ENCODE measurements at regions not wholly inside any gene's neighbourhood (a gene's known extent, or its start where the extent isn't known, plus 50 kb on each side); places are given as distances from the start of the nearest gene placed in this dataset.
"Not testable (repeated sequence)": the region's sequence is repeated elsewhere in the genome, so short reads cannot be mapped to it uniquely, and the experiment has no call there.

DNA sequence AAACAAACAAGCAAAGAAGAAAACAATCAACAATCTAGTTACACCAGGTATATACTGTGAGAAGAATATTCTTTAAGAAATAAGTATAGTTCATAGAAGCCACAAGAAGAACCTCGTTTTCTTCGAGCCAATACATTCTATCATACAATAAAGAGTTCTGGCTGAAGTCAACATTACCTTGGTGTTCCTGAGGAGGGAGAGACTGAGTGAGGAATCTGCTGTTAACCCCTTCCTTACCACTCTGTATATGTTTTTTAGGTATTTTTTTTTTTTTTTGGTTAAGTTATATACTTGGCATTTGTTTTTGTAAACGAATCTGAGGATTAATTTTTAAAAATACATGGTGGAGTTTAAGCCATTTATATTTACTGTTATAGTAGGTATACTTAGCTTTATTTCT is 412.5 kb downstream of the NUP35 start:
- Mint-ChIP-seq H3K9me3 (no peaks in the 10 kb centered on the region), H3K27me3 (ENCODE audit: low read depth) (no peaks in the 10 kb centered on the region), H3K4me3 (no peak overlapping the region), H3K36me3 (ENCODE audit: low read depth) (no peaks in the 10 kb centered on the region), H3K27ac (ENCODE audit: unreplicated experiment) (no peak overlapping the region), H3K4me1 (no peaks in the 10 kb centered on the region)
- TF ChIP-seq, protein P1, sequence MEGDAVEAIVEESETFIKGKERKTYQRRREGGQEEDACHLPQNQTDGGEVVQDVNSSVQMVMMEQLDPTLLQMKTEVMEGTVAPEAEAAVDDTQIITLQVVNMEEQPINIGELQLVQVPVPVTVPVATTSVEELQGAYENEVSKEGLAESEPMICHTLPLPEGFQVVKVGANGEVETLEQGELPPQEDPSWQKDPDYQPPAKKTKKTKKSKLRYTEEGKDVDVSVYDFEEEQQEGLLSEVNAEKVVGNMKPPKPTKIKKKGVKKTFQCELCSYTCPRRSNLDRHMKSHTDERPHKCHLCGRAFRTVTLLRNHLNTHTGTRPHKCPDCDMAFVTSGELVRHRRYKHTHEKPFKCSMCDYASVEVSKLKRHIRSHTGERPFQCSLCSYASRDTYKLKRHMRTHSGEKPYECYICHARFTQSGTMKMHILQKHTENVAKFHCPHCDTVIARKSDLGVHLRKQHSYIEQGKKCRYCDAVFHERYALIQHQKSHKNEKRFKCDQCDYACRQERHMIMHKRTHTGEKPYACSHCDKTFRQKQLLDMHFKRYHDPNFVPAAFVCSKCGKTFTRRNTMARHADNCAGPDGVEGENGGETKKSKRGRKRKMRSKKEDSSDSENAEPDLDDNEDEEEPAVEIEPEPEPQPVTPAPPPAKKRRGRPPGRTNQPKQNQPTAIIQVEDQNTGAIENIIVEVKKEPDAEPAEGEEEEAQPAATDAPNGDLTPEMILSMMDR (conservative IDR thresholded peaks at IDR 0.05) = no peak
- no peak for DNase-seq (ENCODE audit: low read depth, low spot score)

DNA sequence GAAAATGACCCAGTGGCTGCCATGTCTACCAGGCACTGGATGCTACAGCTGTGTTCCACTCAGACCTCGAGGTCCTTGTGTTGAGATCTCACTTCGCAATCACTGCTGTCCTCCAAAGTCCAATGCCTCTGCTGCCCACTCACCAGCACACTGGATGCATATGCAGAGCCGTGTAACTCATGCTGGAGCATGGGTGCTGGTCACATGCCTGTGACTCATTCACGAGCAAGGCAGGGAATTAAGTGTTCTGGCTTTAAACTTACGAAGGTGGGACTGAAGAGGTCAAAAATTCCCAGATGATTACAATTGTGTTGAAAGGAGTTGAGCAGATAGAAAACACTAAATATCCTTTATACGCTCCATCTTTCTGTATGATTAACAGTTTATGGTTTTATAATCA is 417.5 kb downstream of the NUP35 start:
- peaks cover 3% of the 10 kb centered on the region for H3K36me3 Mint-ChIP-seq (ENCODE audit: low read depth)
- no peaks in the 10 kb centered on the region for H3K4me1 Mint-ChIP-seq
- H3K9me3 Mint-ChIP-seq = peaks cover 3% of the 10 kb centered on the region
- H3K27me3 Mint-ChIP-seq (ENCODE audit: low read depth) = no peaks in the 10 kb centered on the region
- H3K4me3 Mint-ChIP-seq = no peak overlapping the region
- no peak for DNase-seq (ENCODE audit: low read depth, low spot score)
- no peak overlapping the region for H3K27ac Mint-ChIP-seq (ENCODE audit: unreplicated experiment)
- TF ChIP-seq, protein P1 (conservative IDR thresholded peaks at IDR 0.05) = no peak

DNA sequence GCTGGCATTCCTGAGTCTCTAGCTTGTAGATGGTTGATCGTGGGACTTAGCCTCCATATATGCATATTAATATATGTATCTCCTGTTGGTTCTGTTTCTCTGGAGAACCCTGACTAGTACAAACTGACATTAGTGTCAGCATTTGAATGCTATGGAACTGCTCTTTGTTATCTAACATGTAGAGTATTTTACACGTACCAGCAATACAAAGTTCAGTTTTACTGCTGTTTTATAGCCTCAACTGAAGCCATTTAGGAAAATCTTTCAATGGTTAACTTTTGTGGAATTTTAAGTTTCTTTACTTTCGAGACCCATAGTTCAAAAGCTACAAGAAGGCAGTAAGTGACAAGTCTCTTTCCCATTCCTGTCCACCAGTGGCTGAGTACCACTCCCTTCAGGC is 418.4 kb downstream of the NUP35 start:
- Mint-ChIP-seq H3K27ac (ENCODE audit: unreplicated experiment) (no peak overlapping the region), H3K36me3 (ENCODE audit: low read depth) (peaks cover 3% of the 10 kb centered on the region), H3K4me3 (no peak overlapping the region), H3K4me1 (no peaks in the 10 kb centered on the region), H3K9me3 (peaks cover 3% of the 10 kb centered on the region), H3K27me3 (ENCODE audit: low read depth) (no peaks in the 10 kb centered on the region)
- DNase-seq (ENCODE audit: low read depth, low spot score) = no peak
- TF ChIP-seq, protein P1 (conservative IDR thresholded peaks at IDR 0.05) = no peak

DNA sequence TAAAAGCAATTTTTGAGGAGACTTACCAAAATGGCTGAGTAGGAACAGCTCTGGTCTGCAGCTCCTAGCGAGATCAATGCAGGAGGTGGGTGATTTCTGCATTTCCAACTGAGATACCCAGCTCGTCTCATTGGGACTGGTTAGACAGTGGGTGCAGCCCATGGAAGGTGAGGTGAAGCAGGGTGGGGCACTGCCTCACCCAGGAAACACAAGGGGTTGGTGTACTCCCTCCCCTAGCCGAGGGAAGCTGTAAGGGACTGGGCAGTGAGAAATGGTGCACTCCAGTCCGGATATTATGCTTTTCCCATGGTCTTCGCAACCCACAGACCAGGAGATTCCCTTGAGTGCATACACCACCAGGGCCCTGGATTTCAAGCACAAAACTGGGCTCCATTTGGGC is 419.0 kb downstream of the NUP35 start:
- Mint-ChIP-seq H3K9me3 (peaks cover 3% of the 10 kb centered on the region), H3K36me3 (ENCODE audit: low read depth) (peaks cover 3% of the 10 kb centered on the region), H3K4me3 (no peak overlapping the region), H3K27ac (ENCODE audit: unreplicated experiment) (no peak overlapping the region), H3K4me1 (no peaks in the 10 kb centered on the region), H3K27me3 (ENCODE audit: low read depth) (no peaks in the 10 kb centered on the region)
- TF ChIP-seq, protein P1 (conservative IDR thresholded peaks at IDR 0.05) = no peak
- DNase-seq (ENCODE audit: low read depth, low spot score) = no peak

DNA sequence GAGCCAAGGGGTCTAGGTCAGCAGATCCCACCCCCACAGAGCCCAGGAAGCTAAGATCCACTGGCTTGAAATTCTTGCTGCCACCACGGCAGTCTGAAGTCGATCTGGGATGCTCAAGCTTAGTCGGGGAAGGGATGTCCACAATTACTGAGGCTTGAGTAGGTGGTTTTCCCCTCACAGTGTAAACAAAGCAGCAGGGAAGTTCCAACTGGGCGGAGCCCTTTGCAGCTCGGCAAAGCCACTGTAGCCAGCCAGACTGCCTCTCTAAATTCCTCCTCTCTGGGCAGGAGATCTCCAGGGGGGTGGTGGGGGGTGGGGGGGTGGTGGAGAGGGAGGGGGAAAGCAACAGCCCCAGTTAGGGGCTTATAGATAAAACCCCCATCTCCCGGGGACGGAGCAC is 419.5 kb downstream of the NUP35 start:
- H3K4me3 Mint-ChIP-seq = no peak overlapping the region
- TF ChIP-seq, protein P1 (conservative IDR thresholded peaks at IDR 0.05) = no peak
- H3K36me3 Mint-ChIP-seq (ENCODE audit: low read depth) = peaks cover 3% of the 10 kb centered on the region
- H3K9me3 Mint-ChIP-seq = peaks cover 3% of the 10 kb centered on the region
- no peaks in the 10 kb centered on the region for H3K27me3 Mint-ChIP-seq (ENCODE audit: low read depth)
- H3K4me1 Mint-ChIP-seq = no peaks in the 10 kb centered on the region
- DNase-seq (ENCODE audit: low read depth, low spot score) = no peak
- H3K27ac Mint-ChIP-seq (ENCODE audit: unreplicated experiment) = peak overlapping the region; percentile 32

DNA sequence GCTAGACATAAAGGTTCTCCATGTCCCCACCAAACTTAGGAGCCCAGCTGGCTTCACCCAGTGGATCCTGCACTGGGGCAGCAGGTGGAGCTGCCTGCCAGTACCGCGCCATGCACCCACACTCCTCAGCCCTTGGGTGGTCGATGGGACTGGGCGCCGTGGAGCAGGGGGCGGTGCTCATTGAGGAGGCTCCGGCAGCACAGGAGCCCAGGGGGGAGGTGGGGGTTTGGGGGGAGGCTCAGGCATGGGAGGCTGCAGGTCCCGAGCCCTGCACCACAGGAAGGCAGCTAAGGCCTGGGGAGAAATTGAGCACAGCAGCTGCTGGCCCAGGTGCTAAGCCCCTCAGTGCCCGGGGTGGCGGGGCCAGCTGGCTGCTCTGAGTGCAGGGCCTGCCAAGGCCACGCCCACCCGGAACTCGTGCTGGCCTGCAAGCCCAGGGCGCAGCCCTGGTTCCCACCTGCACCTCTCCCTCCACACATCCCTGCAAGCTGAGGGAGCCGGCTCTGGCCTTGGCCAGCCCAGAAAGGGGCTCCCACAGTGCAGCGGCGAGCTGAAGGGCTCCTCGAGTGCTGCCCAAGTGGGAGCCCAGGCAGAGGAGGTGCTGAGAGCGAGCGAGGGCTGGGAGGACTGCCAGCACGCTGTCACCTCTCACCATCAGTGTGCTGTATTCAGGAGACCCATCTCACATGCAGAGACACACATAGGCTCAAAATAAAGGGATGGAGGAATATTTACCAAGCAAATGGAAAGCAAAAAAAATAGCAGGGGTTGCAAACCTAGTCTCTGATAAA is 422.5 kb downstream of the NUP35 start:
- not testable (repeated sequence) for H3K36me3 Mint-ChIP-seq (ENCODE audit: low read depth); H3K9me3 Mint-ChIP-seq; DNase-seq (ENCODE audit: low read depth, low spot score); H3K4me3 Mint-ChIP-seq; H3K4me1 Mint-ChIP-seq; H3K27ac Mint-ChIP-seq (ENCODE audit: unreplicated experiment); H3K27me3 Mint-ChIP-seq (ENCODE audit: low read depth)

Data from neural crest cell (in vitro differentiated cells).